Type B pancreatic cell (in vitro differentiated cells): ENCODE measurements at regions not wholly inside any gene's neighbourhood (a gene's known extent, or its start where the extent isn't known, plus 50 kb on each side); places are given as distances from the start of the nearest gene placed in this dataset.

Experiments
- DNase-seq: peaks from one replicate; pipeline ENCODE4 v3.0.0; 2021; ENCODE audit warnings: mixed read lengths; ENCODE audit not compliant: unreplicated experiment; ENCODE audit errors: extremely low spot score
- H3K27ac Mint-ChIP-seq: 2 replicates; pipeline ENCODE4 v1.8.0; 2021; ENCODE audit warnings: mild to moderate bottlenecking, mixed read lengths
- H3K27me3 Mint-ChIP-seq: 2 replicates; pipeline ENCODE4 v1.8.0; 2021; ENCODE audit warnings: mixed read lengths
- H3K36me3 Mint-ChIP-seq: 2 replicates; pipeline ENCODE4 v1.8.0; 2021; ENCODE audit warnings: mixed read lengths
- H3K4me1 Mint-ChIP-seq: one replicate; pipeline ENCODE4 v1.8.0; 2021; ENCODE audit warnings: mixed read lengths; ENCODE audit not compliant: unreplicated experiment
- H3K4me3 Mint-ChIP-seq: 2 replicates; pipeline ENCODE4 v1.8.0; 2021; ENCODE audit warnings: mild to moderate bottlenecking, mixed read lengths
- H3K9me3 Mint-ChIP-seq: 2 replicates; pipeline ENCODE4 v1.8.0; 2021; ENCODE audit warnings: mixed read lengths
- TF ChIP-seq, protein P1 (sequence below): fragments of 200-600 bp; sonication (generic); conservative IDR thresholded peaks from 2 replicates; pipeline ENCODE4 v1.5.0; 2021; ENCODE audit warnings: antibody characterized with exemption, mild to moderate bottlenecking

DNA sequence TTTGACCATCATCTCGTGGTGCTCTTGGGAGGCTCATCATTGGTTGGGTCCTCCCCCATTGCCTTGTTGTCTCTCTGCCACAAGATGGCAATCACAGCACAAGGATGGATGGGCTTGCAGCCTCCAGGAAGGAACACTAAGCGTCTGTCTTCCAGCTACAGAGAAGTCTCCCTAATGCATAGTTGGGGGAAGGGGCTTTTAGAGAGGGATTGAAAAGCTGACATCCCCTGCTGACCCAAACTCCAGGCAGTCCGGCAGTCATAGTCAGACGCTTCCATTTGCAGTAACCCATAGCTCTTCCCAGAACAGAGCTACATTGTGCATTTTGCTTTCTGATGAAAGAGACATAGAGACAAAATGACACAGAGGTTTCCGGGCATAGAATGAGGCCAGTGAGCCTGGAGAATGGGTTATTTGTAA is 111.4 kb downstream of the UTP18 start:
- DNase-seq = no peak
- Mint-ChIP-seq H3K4me1 (peaks cover 8% of the 10 kb centered on the region), H3K27ac (peak overlapping the region; percentile 54), H3K27me3 (peaks cover 19% of the 10 kb centered on the region), H3K9me3 (no peaks in the 10 kb centered on the region), H3K4me3 (peak overlapping the region; percentile 42), H3K36me3 (no peaks in the 10 kb centered on the region)
- TF ChIP-seq, protein P1, sequence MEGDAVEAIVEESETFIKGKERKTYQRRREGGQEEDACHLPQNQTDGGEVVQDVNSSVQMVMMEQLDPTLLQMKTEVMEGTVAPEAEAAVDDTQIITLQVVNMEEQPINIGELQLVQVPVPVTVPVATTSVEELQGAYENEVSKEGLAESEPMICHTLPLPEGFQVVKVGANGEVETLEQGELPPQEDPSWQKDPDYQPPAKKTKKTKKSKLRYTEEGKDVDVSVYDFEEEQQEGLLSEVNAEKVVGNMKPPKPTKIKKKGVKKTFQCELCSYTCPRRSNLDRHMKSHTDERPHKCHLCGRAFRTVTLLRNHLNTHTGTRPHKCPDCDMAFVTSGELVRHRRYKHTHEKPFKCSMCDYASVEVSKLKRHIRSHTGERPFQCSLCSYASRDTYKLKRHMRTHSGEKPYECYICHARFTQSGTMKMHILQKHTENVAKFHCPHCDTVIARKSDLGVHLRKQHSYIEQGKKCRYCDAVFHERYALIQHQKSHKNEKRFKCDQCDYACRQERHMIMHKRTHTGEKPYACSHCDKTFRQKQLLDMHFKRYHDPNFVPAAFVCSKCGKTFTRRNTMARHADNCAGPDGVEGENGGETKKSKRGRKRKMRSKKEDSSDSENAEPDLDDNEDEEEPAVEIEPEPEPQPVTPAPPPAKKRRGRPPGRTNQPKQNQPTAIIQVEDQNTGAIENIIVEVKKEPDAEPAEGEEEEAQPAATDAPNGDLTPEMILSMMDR = peak; percentile 84

DNA sequence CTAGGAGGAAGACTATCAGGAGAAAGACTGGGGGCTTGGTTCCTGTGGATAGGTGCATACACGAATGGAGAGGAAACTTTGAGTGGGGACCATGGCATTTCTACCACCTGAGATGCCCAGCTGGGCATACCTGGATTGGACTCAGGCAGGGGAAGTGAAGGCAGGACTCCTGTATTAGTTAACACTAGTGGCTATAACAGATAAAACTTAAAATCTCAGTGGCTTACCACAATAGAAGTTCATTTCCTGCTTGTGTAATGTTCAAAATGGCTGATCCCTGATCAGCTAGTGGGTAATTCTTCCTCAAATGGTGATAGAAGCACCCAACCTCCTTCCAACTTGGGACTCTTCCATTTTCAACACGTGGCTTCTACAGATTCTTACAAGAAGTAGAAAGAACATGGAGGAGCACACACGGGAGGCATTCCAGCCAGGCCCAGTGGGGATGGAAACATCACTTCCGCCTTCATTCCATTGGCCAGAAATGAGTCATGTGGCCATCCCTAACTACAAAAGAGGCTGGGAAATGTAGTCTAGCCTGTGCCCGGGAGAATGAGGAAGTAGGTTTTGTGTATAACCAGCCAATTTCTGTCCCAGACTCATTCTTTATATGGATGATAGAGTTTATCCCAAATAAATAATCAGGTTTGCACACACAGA is 112.1 kb downstream of the UTP18 start:
- Mint-ChIP-seq H3K27me3 (peaks cover 15% of the 10 kb centered on the region), H3K36me3 (no peaks in the 10 kb centered on the region), H3K27ac (peak overlapping the region; percentile 54), H3K9me3 (no peaks in the 10 kb centered on the region), H3K4me1 (peaks cover 8% of the 10 kb centered on the region), H3K4me3 (peak overlapping the region; percentile 68)
- DNase-seq = no peak
- TF ChIP-seq, protein P1 = no peak

GRCh38 chr17:51373489-51374152 is 113.3 kb downstream of the UTP18 start:
- Mint-ChIP-seq H3K9me3 (no peaks in the 10 kb centered on the region), H3K36me3 (no peaks in the 10 kb centered on the region), H3K27me3 (peaks cover 20% of the 10 kb centered on the region), H3K4me1 (peaks cover 8% of the 10 kb centered on the region), H3K4me3 (no peak overlapping the region), H3K27ac (no peak overlapping the region)
- TF ChIP-seq, protein P1 = no peak
- no peak for DNase-seq

GRCh38 chr17:51374209-51374608 is 113.9 kb downstream of the UTP18 start:
- H3K27me3 Mint-ChIP-seq = peaks cover 20% of the 10 kb centered on the region
- no peak for DNase-seq

GRCh38 chr17:51375771-51376170 is 115.4 kb downstream of the UTP18 start:
- Mint-ChIP-seq H3K36me3 (no peaks in the 10 kb centered on the region), H3K4me1 (peaks cover 8% of the 10 kb centered on the region), H3K27me3 (peaks cover 23% of the 10 kb centered on the region), H3K4me3 (no peak overlapping the region), H3K9me3 (no peaks in the 10 kb centered on the region), H3K27ac (no peak overlapping the region)
- DNase-seq = no peak
- TF ChIP-seq, protein P1 = no peak

More at GRCh38 chr17:51374209-51374608, 113.9 kb downstream of the UTP18 start:
- no peaks in the 10 kb centered on the region for H3K36me3 Mint-ChIP-seq
- H3K4me1 Mint-ChIP-seq = peaks cover 8% of the 10 kb centered on the region
- H3K27ac Mint-ChIP-seq = no peak overlapping the region
- no peaks in the 10 kb centered on the region for H3K9me3 Mint-ChIP-seq
- TF ChIP-seq, protein P1 = no peak
- no peak overlapping the region for H3K4me3 Mint-ChIP-seq
